Heart right ventricle (tissue), 16 donors: ENCODE measurements at regions not wholly inside any gene's neighbourhood (a gene's known extent, or its start where the extent isn't known, plus 50 kb on each side); places are given as distances from the start of the nearest gene placed in this dataset.

Experiments
- ATAC-seq, 8 donors: fragments of 200-7000 bp; cut with Tn5 transposase; one replicate each; pipeline ENCODE4 v1.9.1; 2020; ENCODE audit warnings: mild to moderate bottlenecking in 8 of 8, moderate library complexity in 8 of 8, moderate number of reproducible peaks in 1 of 8
- DNase-seq, 2 donors: peaks; one replicate each; pipeline ENCODE4 v3.0.0-alpha.2; 2020
- H3K27ac ChIP-seq, 10 donors: fragments of 200-600 bp; sonication (generic) in 2 of 10; one replicate each; pipeline versions ENCODE4 v1.5.0 to v1.8.0; 2020 to 2022; ENCODE audit warnings: mild to moderate bottlenecking in 3 of 10
- H3K27me3 ChIP-seq, 7 donors: fragments of 200-600 bp; one replicate each; pipeline ENCODE4 v1.8.0; 2021 to 2022; ENCODE audit warnings: mild to moderate bottlenecking in 2 of 7
- H3K36me3 ChIP-seq, 9 donors: fragments of 200-600 bp; sonication (generic) in 1 of 9; one replicate each; pipeline versions ENCODE4 v1.5.0 to v1.8.0; 2020 to 2022; ENCODE audit warnings: mild to moderate bottlenecking in 2 of 9
- H3K4me1 ChIP-seq, 9 donors: fragments of 200-600 bp; sonication (generic) in 1 of 9; one replicate each; pipeline versions ENCODE4 v1.5.0 to v1.8.0; 2020 to 2022; ENCODE audit warnings: mild to moderate bottlenecking in 4 of 9
- H3K4me3 ChIP-seq, 10 donors: fragments of 200-600 bp; sonication (generic) in 2 of 10; one replicate each; pipeline versions ENCODE4 v1.5.0 to v1.8.0; 2020 to 2022; ENCODE audit warnings: mild to moderate bottlenecking in 7 of 10, moderate library complexity in 2 of 10
- H3K9me3 ChIP-seq, 11 donors: fragments of 200-600 bp in 10 of 11; sonication (generic) in 2 of 11; one replicate each; pipeline versions ENCODE4 v1.5.0 to v1.8.0; 2013 to 2022; ENCODE audit warnings: mild to moderate bottlenecking in 2 of 11, control low read depth in 1 of 11, moderate library complexity in 1 of 11
- CTCF ChIP-seq, 9 donors: fragments of 200-600 bp; sonication (generic) in 2 of 9; IDR thresholded peaks; one replicate each; pipeline versions ENCODE4 v1.5.0 to v1.8.0; 2021 to 2022; ENCODE audit warnings: antibody characterized with exemption in 9 of 9, mild to moderate bottlenecking in 5 of 9, moderate library complexity in 1 of 9
- WGBS, 2 donors: extraction: QIAGEN DNeasy Blood & Tissue Kit; methylation state at CpG; one replicate each; pipeline ENCODE4 v1.1.7; 2013; ENCODE audit warnings: inconsistent platforms in 1 of 2; 5-methylcytosine and 5-hydroxymethylcytosine counted together
- intact Hi-C, 10 donors: fragments of 100-400 bp; cut with DNase I; formaldehyde crosslinking; loops; one replicate each; pipeline versions ENCODE4 v1.11.1 to v1.14.2; 2022
- donor health status: Arrhythmogenic right ventricular cardiomyopathy.
- donor health status: ischemic (EF 13 %, LVEDD 7.1; RV severe dilation, severe dysfunction).
- donor health status: healthy with polysubstance abuse.
- donor health status: DM: no; HTN: yes; CAD: no.
- donor health status: DM: no; HTN: no; CAD: no.
- donor health status: ischemic (EF 25% LVEDD 6.9; RV normal size, moderate dysfunction).
- donor health status: ischemic (EF 25% LVEDD 5.7; RV mildly dilated, moderate dysfunction).
- donor health status: healthy.
- donor health status: DM: yes; HTN: yes; CAD: no.
- donor health status: Ischemic cardiomyopathy.
- donor health status: ischemic (EF 35%, LVEDD 5.7; RV mildly dilated, moderate dysfunction).
- donor health status: nonischemic (EF 11% LVEDD 7.7; RV severe dilation, severe dysfunction).
- donor health status: DM: yes; HTN: yes; CAD: no.
- donor health status: PGD.
- donor health status: ischemic (EF 29% LVEDD 5.4; RV normal size, mild dysfunction).
- donor health status: nonischemic (EF 23%, LVEDD 6.1; RV moderate dilation, normal function).

GRCh38 chr22:48705159-48705916 is 1122.3 kb downstream of the BRD1 start:
- no peak for DNase-seq
- ATAC-seq: no peak
- TF ChIP-seq CTCF (IDR thresholded peaks at IDR 0.05): no peak
- intact Hi-C loops: no loop called here
- no peaks in the 10 kb centered on the region for H3K4me1 ChIP-seq
- no peaks in the 10 kb centered on the region for H3K9me3 ChIP-seq
- peaks cover 0 to 18% (median 4%) of the 10 kb centered on the region in 7 donors for H3K27me3 ChIP-seq
- H3K27ac ChIP-seq: no peak overlapping the region
- WGBS, 2 donors: 70 to 73% methylated on average over 18 of the region's 18 CpGs
- H3K4me3 ChIP-seq: no peak overlapping the region
- H3K36me3 ChIP-seq: no peaks in the 10 kb centered on the region

GRCh38 chr22:48704335-48704734 is 1123.3 kb downstream of the BRD1 start:
- no peak for DNase-seq
- 70 to 74% methylated on average over 13 of the region's 13 CpGs for WGBS, 2 donors
- TF ChIP-seq CTCF (IDR thresholded peaks at IDR 0.05): no peak
- Histone ChIP-seq H3K27ac (no peak overlapping the region), H3K4me1 (no peaks in the 10 kb centered on the region), H3K36me3 (no peaks in the 10 kb centered on the region), H3K4me3 (no peak overlapping the region), H3K9me3 (no peaks in the 10 kb centered on the region), H3K27me3 (peaks cover 0 to 18% (median 4%) of the 10 kb centered on the region in 7 donors)
- intact Hi-C loops: no loop called here
- no peak for ATAC-seq

GRCh38 chr22:48703265-48703941 is 1124.3 kb downstream of the BRD1 start:
- H3K9me3 ChIP-seq: no peaks in the 10 kb centered on the region
- TF ChIP-seq CTCF (IDR thresholded peaks at IDR 0.05): no peak
- no peak for DNase-seq
- intact Hi-C loops: no loop called here
- no peak overlapping the region for H3K27ac ChIP-seq
- peaks cover 0 to 18% (median 4%) of the 10 kb centered on the region in 7 donors for H3K27me3 ChIP-seq
- ATAC-seq: no peak
- no peaks in the 10 kb centered on the region for H3K36me3 ChIP-seq
- 84 to 89% methylated on average over 17 of the region's 17 CpGs for WGBS, 2 donors
- no peak overlapping the region for H3K4me3 ChIP-seq
- no peaks in the 10 kb centered on the region for H3K4me1 ChIP-seq

GRCh38 chr22:48702573-48703264 is 1125.0 kb downstream of the BRD1 start:
- H3K36me3 ChIP-seq: no peaks in the 10 kb centered on the region
- peaks cover 0 to 18% (median 4%) of the 10 kb centered on the region in 7 donors for H3K27me3 ChIP-seq
- intact Hi-C loops: no loop called here
- no peaks in the 10 kb centered on the region for H3K9me3 ChIP-seq
- TF ChIP-seq CTCF (IDR thresholded peaks at IDR 0.05): no peak
- no peaks in the 10 kb centered on the region for H3K4me1 ChIP-seq
- DNase-seq: no peak
- ATAC-seq: peak in 4 of 8 donors; percentile 21 to 67 (median 33)
- no peak overlapping the region for H3K27ac ChIP-seq
- no peak overlapping the region for H3K4me3 ChIP-seq
- 54 to 62% methylated on average over 26 of the region's 26 CpGs for WGBS, 2 donors
